GM21786 (cell line): ENCODE measurements at regions not wholly inside any gene's neighbourhood (a gene's known extent, or its start where the extent isn't known, plus 50 kb on each side); places are given as distances from the start of the nearest gene placed in this dataset.
"Not testable (repeated sequence)": the region's sequence is repeated elsewhere in the genome, so short reads cannot be mapped to it uniquely, and the experiment has no call there.

Experiments used
- ATAC-seq: cut with Tn5 transposase; IDR thresholded peaks from one replicate; pipeline ENCODE4 v1.9.1; 2021; ENCODE audit not compliant: unreplicated experiment

GRCh38 chr11:97502201-97502600, 1112.4 kb downstream of the JRKL start:
- no peak for ATAC-seq

DNA sequence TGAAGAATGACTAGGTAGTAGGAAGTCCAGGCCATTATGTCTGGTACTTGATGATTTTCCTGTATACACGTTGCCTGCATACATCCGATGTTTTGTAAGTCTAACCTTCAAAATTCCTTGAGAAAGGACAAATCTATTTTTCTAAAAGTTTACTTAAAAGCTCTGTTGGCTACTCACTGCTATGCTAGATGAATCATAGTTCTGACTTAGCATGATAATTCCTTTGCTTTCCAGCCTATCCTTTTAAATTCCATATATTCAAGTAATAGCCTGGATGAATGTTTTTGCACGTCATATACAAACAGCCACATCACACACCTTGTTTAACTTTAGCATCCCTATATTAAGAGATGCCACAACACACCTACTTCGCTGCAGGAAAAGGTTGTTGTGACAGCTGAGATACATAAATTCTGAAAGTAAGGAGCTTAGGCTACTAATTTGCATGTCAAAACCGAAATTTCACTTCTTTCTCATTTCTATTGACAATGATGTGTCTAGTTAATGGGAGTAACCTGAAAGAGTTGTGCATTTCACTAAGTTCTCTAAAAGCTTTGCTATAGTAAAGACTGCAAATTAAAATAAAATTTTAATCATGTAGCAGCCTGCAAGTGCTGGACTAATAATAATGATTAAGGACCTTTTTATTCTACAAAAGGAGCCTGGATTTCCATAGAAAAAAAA, 1116.4 kb downstream of the JRKL start:
- no peak for ATAC-seq

DNA sequence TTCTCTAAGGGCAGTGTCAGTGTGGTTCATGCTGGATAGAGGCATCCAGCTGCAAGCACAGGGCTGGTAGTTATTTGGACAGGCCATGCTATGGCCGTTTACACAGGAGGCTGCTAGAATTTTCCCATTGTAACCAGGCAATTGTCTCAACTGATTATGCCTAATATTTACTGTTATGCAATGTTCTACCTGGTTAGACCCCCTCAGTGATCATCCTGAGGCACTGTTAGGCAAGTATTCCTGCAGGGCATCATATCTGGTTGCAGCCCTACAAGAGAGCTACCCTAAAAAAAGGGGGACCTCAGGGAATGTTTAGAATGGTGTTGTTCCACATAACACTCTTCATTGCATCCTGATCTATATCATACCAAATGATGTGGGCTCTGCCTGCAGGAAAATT, 1124.6 kb downstream of the JRKL start:
- ATAC-seq, result no peak

GRCh38 chr11:97516688-97517087, 1126.9 kb downstream of the JRKL start:
- no peak for ATAC-seq

- no peak for ATAC-seq
These were observed 1135.5 kb downstream of the JRKL start for GRCh38 chr11:97525273-97525672.

GRCh38 chr11:97537407-97538150, 1147.8 kb downstream of the JRKL start:
- ATAC-seq, result no peak

- no peak for ATAC-seq
These were observed 1154.6 kb downstream of the JRKL start for GRCh38 chr11:97544431-97544830.

- no peak for ATAC-seq
These were observed 1158.5 kb downstream of the JRKL start for GRCh38 chr11:97548280-97548679.

- ATAC-seq, result no peak
These were observed 1167.6 kb downstream of the JRKL start for GRCh38 chr11:97557399-97557798.

DNA sequence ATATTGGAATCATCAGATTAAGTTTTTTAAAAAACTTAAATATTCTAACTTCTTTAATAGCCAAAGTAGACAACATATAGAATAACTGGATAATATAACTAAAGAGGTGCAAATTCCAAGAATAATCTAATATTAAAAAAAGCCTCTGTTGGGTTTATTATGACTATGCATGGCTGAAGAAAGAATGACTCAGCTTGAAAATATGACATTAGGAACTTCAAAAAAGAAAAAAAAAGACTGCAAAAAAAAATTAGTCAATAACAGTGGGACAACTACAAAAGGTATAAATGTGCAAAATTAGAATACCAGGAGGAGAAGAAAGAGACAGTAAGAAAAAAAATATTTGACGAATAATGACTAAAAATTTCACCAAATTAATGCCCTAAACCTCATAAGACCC, 1178.0 kb downstream of the JRKL start:
- no peak for ATAC-seq

DNA sequence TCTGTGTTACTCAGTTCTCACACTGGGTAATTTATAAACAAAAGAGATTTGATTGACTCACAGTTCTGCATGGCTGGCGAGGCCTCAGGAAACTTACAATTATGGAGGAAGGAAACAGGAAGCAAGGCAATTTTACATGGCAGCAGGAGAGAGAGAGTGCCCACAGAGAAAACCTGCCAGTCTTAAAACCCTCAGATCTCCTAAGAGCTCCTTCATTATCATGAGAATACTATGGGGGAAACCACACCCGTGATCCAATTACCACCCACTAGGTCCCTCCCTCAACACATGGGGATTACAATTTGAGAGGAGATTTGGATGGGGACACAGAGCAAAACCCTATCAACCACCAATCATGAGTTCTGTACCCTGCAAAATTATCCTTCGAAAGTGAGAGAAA, 1180.8 kb downstream of the JRKL start:
- ATAC-seq, result no peak

DNA sequence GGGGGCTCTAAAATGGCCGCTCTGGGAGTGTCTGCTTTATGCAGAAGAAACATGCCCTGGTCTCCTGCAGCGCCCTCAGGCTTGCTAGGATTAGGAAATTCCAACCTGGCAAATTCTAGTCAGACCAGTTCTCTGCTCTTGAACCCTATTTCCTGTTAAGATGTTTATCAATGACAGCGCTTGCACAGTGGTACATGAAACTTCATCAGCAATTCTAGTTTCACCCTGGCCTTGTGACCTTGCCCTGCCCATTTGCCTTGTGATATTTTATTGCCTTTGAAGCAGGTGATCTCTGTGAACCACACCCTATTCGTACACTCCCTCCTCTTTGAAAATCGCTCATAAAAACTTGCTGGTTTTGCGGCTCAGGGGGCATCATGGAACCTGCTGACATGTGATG, 1184.0 kb downstream of the JRKL start:
- not testable (repeated sequence) for ATAC-seq

- no peak for ATAC-seq
These were observed 1185.3 kb downstream of the JRKL start for GRCh38 chr11:97574976-97575665.

DNA sequence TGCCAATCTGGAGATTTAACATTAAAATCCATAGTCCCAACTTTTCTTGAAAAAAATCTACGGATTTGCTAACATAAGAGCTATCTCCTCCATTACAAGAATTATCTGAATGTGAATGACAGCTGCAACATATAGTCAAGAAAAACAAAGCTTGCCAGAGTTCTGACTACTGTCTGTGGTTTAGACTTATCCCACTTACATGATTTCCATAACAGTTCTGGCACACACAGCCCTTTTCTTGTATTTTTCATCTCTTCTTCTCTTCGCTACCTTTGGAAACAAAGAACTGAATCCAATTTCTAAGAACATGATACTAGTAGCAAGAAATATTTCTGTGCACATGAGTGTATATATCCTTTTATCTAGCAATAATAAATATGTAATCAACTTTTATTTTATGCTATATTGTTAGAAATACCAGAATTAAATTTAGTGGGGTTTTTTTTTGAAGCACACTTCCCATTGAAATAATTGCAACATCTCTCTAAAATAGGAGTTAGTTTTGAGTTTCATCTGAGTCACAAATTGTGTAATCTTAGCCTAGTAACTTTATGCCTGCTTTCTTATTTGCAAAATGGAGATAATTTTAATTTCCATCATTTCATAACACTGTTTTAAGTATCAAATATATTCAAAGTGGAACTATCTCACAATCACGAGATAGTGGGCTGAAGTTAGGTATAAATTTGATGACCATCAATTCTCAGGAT, 1217.6 kb downstream of the JRKL start:
- ATAC-seq, result no peak

- no peak for ATAC-seq
These were observed 1220.2 kb downstream of the JRKL start for GRCh38 chr11:97610000-97610399.

GRCh38 chr11:97610854-97611253, 1221.0 kb downstream of the JRKL start:
- no peak for ATAC-seq

GRCh38 chr11:97611345-97611744, 1221.5 kb downstream of the JRKL start:
- no peak for ATAC-seq

DNA sequence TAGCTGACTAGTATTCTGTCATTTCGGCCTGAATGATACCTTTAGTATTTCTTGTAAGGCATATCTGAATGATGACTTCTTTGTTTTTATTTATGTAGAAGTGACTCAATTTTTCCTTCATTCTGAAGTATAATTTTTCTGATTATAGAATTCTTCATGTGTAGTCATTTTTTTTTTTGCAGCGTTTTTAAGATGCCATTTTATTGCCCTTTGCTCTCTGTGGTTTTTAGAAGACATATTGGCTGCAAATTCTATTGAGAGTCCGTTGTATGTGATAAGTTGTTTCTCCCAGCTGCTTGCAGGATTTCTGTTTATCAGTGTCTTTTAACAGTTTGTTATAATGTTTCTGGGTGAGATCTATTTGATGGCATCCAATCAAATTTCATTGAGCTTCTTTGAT, 1224.8 kb downstream of the JRKL start:
- no peak for ATAC-seq

DNA sequence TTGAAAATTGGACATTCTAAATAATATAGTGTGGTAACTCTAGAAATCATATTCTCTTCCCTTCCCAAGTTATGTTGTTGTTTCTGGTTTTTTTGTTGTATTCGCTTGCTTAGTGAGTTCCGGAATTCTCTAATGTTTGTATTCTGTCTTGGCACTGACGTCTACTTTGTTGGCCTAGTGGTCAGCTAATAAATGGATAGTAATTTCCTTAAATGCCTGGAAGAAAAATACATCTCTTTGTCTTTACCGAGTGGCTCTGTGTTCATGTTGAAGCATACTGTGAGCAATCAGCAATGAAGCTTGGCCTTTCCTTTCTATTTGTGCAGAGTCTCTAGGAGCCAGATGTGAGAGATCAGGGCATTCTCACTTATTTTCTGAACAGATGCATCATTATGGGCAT, 1225.7 kb downstream of the JRKL start:
- ATAC-seq, result no peak

DNA sequence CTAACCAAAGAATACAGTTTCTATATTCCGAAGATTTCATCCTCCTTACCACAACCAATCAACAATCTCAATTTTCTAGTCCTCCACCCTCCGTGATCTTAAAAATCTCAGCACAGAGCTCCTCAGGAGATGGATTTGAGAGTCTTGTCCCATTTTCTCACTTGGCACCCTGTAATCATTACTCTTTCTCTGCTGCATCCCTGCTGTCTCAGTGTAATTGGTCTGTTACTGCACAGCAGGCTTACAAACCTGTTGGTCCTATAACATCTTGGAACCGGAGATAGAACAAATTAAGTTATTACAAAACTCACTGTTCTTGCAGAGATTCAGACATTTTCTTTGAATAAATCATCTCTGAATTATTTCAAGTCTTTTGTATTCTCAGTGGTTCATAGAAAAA, 1227.2 kb downstream of the JRKL start:
- no peak for ATAC-seq

GRCh38 chr11:97620007-97620406, 1230.2 kb downstream of the JRKL start:
- ATAC-seq, result no peak

DNA sequence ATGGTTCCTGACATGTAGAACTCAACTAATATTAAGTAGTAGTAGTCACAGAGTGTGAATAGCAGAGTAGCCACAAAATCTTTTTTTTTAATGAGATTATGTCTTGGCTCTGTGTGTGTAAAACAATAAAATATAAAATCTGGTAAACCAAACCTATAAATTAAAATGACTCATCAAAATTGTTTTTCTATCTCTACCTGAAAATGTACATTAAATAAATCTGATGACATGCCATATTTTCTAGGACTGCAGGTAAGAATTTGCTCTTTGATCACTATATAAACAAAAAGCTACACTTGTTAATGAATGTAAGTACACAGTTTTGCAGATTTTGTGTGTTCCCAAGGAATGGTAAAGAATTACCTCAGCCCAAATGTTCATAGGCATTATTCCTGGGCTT, 1231.5 kb downstream of the JRKL start:
- ATAC-seq, result no peak
